H1 (cell line): ENCODE measurements at regions not wholly inside any gene's neighbourhood (a gene's known extent, or its start where the extent isn't known, plus 50 kb on each side); places are given as distances from the start of the nearest gene placed in this dataset.

ENCODE experiments used
- CTCF ChIP-seq, 3 experiments: IDR thresholded peaks; 1 replicate in 2 of 3; 2 replicates in 1 of 3; pipeline versions ENCODE4 v1.5.1 to v1.6.1; 2011; ENCODE audit warnings: low read length in 3 of 3, mild to moderate bottlenecking in 3 of 3, inconsistent platforms in 2 of 3, low read depth in 1 of 3, moderate library complexity in 1 of 3; ENCODE audit not compliant: insufficient read depth in 1 of 3; ENCODE audit errors: control extremely low read depth in 1 of 3
- GTF2F1 ChIP-seq: IDR thresholded peaks from 2 replicates; pipeline ENCODE4 v1.6.1; 2012; ENCODE audit warnings: low read depth, low read length, improper control_type of control experiment, borderline replicate concordance
- HDAC6 ChIP-seq: IDR thresholded peaks from one replicate; pipeline ENCODE4 v1.7.1; 2012; ENCODE audit warnings: low read depth, mild to moderate bottlenecking, inconsistent platforms, low read length, moderate library complexity
- JUND ChIP-seq: IDR thresholded peaks from 2 replicates; pipeline ENCODE4 v1.6.1; 2011; ENCODE audit warnings: mild to moderate bottlenecking, improper control_type of control experiment, low read length
- KDM1A ChIP-seq: fragments of 200-600, 300-600 bp; sonication (generic); IDR thresholded peaks from 2 replicates; pipeline ENCODE4 v1.7.1; 2016; ENCODE audit warnings: mild to moderate bottlenecking, low read length, borderline replicate concordance
- POLR2A ChIP-seq, 2 experiments: IDR thresholded peaks; 1 replicate in 1 of 2; 2 replicates in 1 of 2; pipeline ENCODE4 v1.6.1; 2011; ENCODE audit warnings: low read depth in 2 of 2, low read length in 2 of 2, mild to moderate bottlenecking in 2 of 2; ENCODE audit errors: control extremely low read depth in 1 of 2
- POU5F1 ChIP-seq: IDR thresholded peaks from 2 replicates; pipeline ENCODE4 v1.6.1; 2011; ENCODE audit warnings: low read depth, mild to moderate bottlenecking, low read length, moderate library complexity
- SP2 ChIP-seq: IDR thresholded peaks from 2 replicates; pipeline ENCODE4 v1.6.1; 2012; ENCODE audit warnings: mild to moderate bottlenecking, low read length, inconsistent platforms

- TF ChIP-seq KDM1A (no peak), CTCF (IDR thresholded peaks at IDR 0.05; ENCODE audit: control extremely low read depth in 1 of 3, insufficient read depth in 1 of 3, low read depth in 1 of 3, low read length in 3 of 3) (no peak), JUND (no peak), HDAC6 (no peak), POLR2A (IDR thresholded peaks at IDR 0.05; ENCODE audit: control extremely low read depth in 1 of 2, low read depth in 2 of 2, low read length in 2 of 2) (no peak), GTF2F1 (no peak), POU5F1 (no peak), SP2 (no peak)
These were observed 154.8 kb upstream of the ABI3BP start for GRCh38 chr3:101148001-101148400.
